ENCODE measurements at regions not wholly inside any gene's neighbourhood (a gene's known extent, or its start where the extent isn't known, plus 50 kb on each side); places are given as distances from the start of the nearest gene placed in this dataset.

- peaks cover 15% of the 10 kb centered on the region for H3K27me3 Mint-ChIP-seq (ENCODE audit: low read depth)
- intact Hi-C loops (cut with micrococcal nuclease): loop anchor here (10.0 kb wide), 1 partner anchor 189 kb away; the partner anchor contains the start of gene FGF18
- H3K4me3 Mint-ChIP-seq (ENCODE audit: low read depth): no peak overlapping the region
- DNase-seq (ENCODE audit: low spot score): no peak
- peaks cover 11% of the 10 kb centered on the region for H3K9me3 Mint-ChIP-seq
- no peaks in the 10 kb centered on the region for H3K36me3 Mint-ChIP-seq (ENCODE audit: low read depth)
- no peak overlapping the region for H3K27ac Mint-ChIP-seq
- peaks cover 5% of the 10 kb centered on the region for H3K4me1 Mint-ChIP-seq (ENCODE audit: low read depth)
These were observed 181.4 kb upstream of the SMIM23 start for GRCh38 chr5:171604195-171604594.

- Mint-ChIP-seq H3K36me3 (ENCODE audit: low read depth) (no peaks in the 10 kb centered on the region), H3K27me3 (ENCODE audit: low read depth) (peaks cover 11% of the 10 kb centered on the region), H3K9me3 (peaks cover 11% of the 10 kb centered on the region), H3K4me1 (ENCODE audit: low read depth) (no peaks in the 10 kb centered on the region), H3K27ac (no peak overlapping the region), H3K4me3 (ENCODE audit: low read depth) (no peak overlapping the region)
- no peak for DNase-seq (ENCODE audit: low spot score)
- intact Hi-C loops (cut with micrococcal nuclease): loop anchor here (10.0 kb wide), 1 partner anchor 192 kb away; the partner anchor contains the start of gene FGF18
These were observed 179.1 kb upstream of the SMIM23 start for GRCh38 chr5:171606414-171607024.

DNA sequence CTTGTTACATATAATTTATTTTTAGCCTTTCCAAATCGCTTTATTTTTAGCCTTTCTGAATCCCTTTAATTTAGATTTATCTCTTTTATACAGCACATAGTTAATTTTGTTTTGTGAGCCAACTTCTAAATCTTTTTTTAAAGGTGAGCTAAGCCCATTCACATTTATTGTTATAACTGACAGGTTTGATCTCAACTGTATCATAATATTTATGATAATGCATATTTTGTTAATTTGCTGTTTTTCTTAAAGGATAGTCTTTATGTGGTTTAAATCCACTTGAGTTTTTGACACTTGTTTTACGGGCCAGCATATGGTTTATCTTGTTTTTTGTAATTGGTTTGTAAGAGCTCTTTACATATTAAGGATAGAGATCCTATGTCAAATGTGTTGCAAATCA, 177.8 kb upstream of the SMIM23 start:
- no peak for DNase-seq (ENCODE audit: low spot score)
- H3K27ac Mint-ChIP-seq: no peak overlapping the region
- peaks cover 11% of the 10 kb centered on the region for H3K9me3 Mint-ChIP-seq
- H3K36me3 Mint-ChIP-seq (ENCODE audit: low read depth): no peaks in the 10 kb centered on the region
- intact Hi-C loops (cut with micrococcal nuclease): loop anchor here (10.0 kb wide), 1 partner anchor 193 kb away; the partner anchor contains the start of gene FGF18
- no peak overlapping the region for H3K4me3 Mint-ChIP-seq (ENCODE audit: low read depth)
- peaks cover 11% of the 10 kb centered on the region for H3K27me3 Mint-ChIP-seq (ENCODE audit: low read depth)
- no peaks in the 10 kb centered on the region for H3K4me1 Mint-ChIP-seq (ENCODE audit: low read depth)

- no peak overlapping the region for H3K27ac Mint-ChIP-seq
- no peaks in the 10 kb centered on the region for H3K36me3 Mint-ChIP-seq (ENCODE audit: low read depth)
- intact Hi-C loops (cut with micrococcal nuclease): loop anchor here (10.0 kb wide), 1 partner anchor 195 kb away; the partner anchor contains the start of gene FGF18
- H3K4me1 Mint-ChIP-seq (ENCODE audit: low read depth): no peaks in the 10 kb centered on the region
- no peak overlapping the region for H3K4me3 Mint-ChIP-seq (ENCODE audit: low read depth)
- DNase-seq (ENCODE audit: low spot score): no peak
- H3K27me3 Mint-ChIP-seq (ENCODE audit: low read depth): peaks cover 5% of the 10 kb centered on the region
- H3K9me3 Mint-ChIP-seq: peaks cover 11% of the 10 kb centered on the region
These were observed 175.7 kb upstream of the SMIM23 start for GRCh38 chr5:171609806-171610452.

GRCh38 chr5:171610686-171611085, 174.9 kb upstream of the SMIM23 start:
- DNase-seq (ENCODE audit: low spot score): no peak
- Mint-ChIP-seq H3K4me1 (ENCODE audit: low read depth) (no peaks in the 10 kb centered on the region), H3K4me3 (ENCODE audit: low read depth) (no peak overlapping the region), H3K9me3 (peaks cover 11% of the 10 kb centered on the region), H3K27ac (no peak overlapping the region), H3K27me3 (ENCODE audit: low read depth) (peaks cover 5% of the 10 kb centered on the region), H3K36me3 (ENCODE audit: low read depth) (no peaks in the 10 kb centered on the region)
- intact Hi-C loops (cut with micrococcal nuclease): no loop called here

DNA sequence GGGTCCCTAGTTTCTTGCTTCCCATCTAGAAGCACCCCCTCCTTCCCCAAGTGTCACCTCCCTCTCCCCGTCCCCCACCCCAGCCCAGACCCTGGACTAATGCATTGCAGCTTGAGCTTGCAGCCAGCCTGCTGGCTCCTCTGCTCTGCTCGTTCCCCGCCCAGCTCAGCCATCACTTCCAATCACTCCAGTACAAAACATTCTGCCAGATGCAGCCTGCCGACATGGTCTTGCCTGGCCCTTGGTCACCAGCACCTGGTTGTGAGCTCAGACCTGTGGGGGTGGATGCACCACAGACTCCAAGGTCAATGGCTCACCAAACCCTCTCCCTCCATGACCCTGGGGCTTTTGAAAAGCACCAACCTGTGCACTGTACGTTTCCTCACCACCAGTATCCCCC, 172.9 kb upstream of the SMIM23 start:
- H3K27ac Mint-ChIP-seq: no peak overlapping the region
- H3K9me3 Mint-ChIP-seq: no peaks in the 10 kb centered on the region
- H3K36me3 Mint-ChIP-seq (ENCODE audit: low read depth): no peaks in the 10 kb centered on the region
- peaks cover 2% of the 10 kb centered on the region for H3K27me3 Mint-ChIP-seq (ENCODE audit: low read depth)
- intact Hi-C loops (cut with micrococcal nuclease): no loop called here
- no peak for DNase-seq (ENCODE audit: low spot score)
- no peak overlapping the region for H3K4me3 Mint-ChIP-seq (ENCODE audit: low read depth)
- H3K4me1 Mint-ChIP-seq (ENCODE audit: low read depth): no peaks in the 10 kb centered on the region

GRCh38 chr5:171614511-171614910, 171.1 kb upstream of the SMIM23 start:
- H3K36me3 Mint-ChIP-seq (ENCODE audit: low read depth): no peaks in the 10 kb centered on the region
- no peaks in the 10 kb centered on the region for H3K9me3 Mint-ChIP-seq
- H3K27ac Mint-ChIP-seq: no peak overlapping the region
- intact Hi-C loops (cut with micrococcal nuclease): no loop called here
- DNase-seq (ENCODE audit: low spot score): no peak
- no peaks in the 10 kb centered on the region for H3K27me3 Mint-ChIP-seq (ENCODE audit: low read depth)
- no peak overlapping the region for H3K4me3 Mint-ChIP-seq (ENCODE audit: low read depth)
- no peaks in the 10 kb centered on the region for H3K4me1 Mint-ChIP-seq (ENCODE audit: low read depth)

DNA sequence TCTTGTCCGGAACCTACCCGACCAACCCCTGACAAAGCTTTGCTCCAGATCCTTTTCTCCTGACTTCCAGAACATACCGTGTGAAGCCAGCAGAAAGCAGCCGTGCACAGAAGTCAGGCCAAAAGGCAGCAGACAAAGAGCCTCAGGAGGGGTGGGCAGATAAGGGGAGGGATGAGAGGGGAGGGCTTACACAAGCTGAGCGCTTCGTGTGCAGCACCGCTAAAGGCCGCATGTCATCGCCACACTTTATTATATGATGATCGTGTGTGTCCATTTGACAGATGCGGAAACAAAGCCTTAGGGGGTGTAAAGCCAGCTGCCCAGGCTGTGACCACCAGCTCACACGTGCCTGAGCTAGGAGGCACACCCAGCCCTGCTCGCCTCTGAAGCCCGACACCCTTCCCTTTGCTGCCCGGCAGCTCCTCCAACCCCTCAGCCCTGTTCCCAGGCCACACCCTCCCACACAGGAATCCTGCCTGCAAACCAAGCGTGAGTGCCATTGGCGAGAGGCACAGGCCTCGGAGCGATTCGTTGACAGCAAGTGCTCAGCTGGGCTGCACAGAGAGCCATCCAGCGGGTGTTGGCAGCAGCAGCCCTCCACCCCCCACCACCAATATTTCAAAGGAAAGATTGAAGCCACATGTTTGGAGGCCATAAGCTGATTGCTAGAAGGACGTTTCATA, 170.5 kb upstream of the SMIM23 start:
- Mint-ChIP-seq H3K9me3 (no peaks in the 10 kb centered on the region), H3K4me1 (ENCODE audit: low read depth) (no peaks in the 10 kb centered on the region), H3K4me3 (ENCODE audit: low read depth) (no peak overlapping the region), H3K36me3 (ENCODE audit: low read depth) (no peaks in the 10 kb centered on the region), H3K27ac (no peak overlapping the region), H3K27me3 (ENCODE audit: low read depth) (no peaks in the 10 kb centered on the region)
- DNase-seq (ENCODE audit: low spot score): no peak
- intact Hi-C loops (cut with micrococcal nuclease): no loop called here

GRCh38 chr5:171615705-171616640, 169.6 kb upstream of the SMIM23 start:
- H3K4me1 Mint-ChIP-seq (ENCODE audit: low read depth): no peaks in the 10 kb centered on the region
- H3K27me3 Mint-ChIP-seq (ENCODE audit: low read depth): no peaks in the 10 kb centered on the region
- H3K9me3 Mint-ChIP-seq: no peaks in the 10 kb centered on the region
- no peak for DNase-seq (ENCODE audit: low spot score)
- intact Hi-C loops (cut with micrococcal nuclease): no loop called here
- no peak overlapping the region for H3K4me3 Mint-ChIP-seq (ENCODE audit: low read depth)
- H3K36me3 Mint-ChIP-seq (ENCODE audit: low read depth): no peaks in the 10 kb centered on the region
- H3K27ac Mint-ChIP-seq: no peak overlapping the region

- Mint-ChIP-seq H3K27ac (no peak overlapping the region), H3K4me1 (ENCODE audit: low read depth) (no peaks in the 10 kb centered on the region), H3K27me3 (ENCODE audit: low read depth) (no peaks in the 10 kb centered on the region), H3K36me3 (ENCODE audit: low read depth) (no peaks in the 10 kb centered on the region), H3K4me3 (ENCODE audit: low read depth) (no peak overlapping the region), H3K9me3 (no peaks in the 10 kb centered on the region)
- DNase-seq (ENCODE audit: low spot score): no peak
- intact Hi-C loops (cut with micrococcal nuclease): no loop called here
These were observed 168.4 kb upstream of the SMIM23 start for GRCh38 chr5:171617266-171617665.

DNA sequence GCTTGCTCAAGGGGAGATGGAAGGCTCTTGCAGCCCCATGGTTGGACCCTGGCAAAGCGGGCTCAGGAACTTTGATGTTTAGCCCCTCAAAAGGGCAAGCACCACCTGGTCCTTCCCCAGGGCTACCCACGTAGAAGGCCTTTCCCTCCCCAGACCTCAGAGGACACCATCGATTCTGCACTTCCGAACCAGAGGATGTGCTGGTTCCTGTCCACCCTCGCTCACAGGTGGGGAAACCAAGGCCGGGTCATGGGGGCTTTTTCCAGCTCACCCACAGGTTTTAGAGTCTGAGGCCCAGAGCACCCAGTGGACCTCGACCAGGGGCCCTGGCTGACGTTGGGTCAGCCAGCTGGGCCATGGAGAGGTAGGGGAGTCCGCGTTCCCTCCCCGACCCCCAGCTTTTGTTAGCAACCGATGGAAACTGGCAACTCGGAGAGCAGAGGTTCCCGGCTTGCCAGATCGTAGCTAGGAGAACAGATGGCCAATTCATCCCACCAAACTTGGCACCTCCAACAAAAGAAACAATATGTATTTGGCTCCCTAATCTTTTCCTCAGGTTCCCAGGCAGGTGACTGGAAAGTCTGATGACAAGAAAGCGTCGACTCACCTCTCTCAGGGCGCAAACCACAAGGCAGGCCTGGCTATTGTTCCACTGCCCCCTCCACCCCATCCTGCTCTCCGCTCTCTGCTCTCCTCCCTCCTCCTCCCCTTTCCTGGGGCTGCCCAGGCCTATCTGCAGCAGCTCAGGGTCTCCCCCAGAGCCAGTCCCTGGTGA, 167.6 kb upstream of the SMIM23 start:
- H3K27me3 Mint-ChIP-seq (ENCODE audit: low read depth): no peaks in the 10 kb centered on the region
- H3K36me3 Mint-ChIP-seq (ENCODE audit: low read depth): no peaks in the 10 kb centered on the region
- H3K4me1 Mint-ChIP-seq (ENCODE audit: low read depth): no peaks in the 10 kb centered on the region

DNA sequence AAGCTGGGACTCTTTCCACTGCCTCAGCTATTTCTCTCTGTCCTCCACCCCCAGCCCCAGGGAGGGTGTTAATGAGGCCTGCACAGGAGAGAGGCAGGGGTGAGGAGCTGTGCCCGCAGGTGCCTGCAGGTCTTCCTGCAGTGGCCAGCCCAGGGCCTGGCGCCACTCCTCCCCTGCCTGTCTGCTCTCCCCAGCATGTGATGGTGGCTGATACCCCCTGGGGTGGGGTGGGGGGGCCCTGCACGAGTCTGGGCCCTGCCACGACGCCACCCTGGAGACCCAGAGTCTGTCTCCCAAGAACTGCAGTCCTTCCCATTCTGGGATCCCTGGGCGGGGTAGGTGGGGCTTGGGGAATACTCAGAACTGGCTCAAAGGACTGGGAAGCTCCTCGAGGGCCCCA, 166.4 kb upstream of the SMIM23 start:
- H3K4me3 Mint-ChIP-seq (ENCODE audit: low read depth): no peak overlapping the region
- H3K27me3 Mint-ChIP-seq (ENCODE audit: low read depth): no peaks in the 10 kb centered on the region
- H3K27ac Mint-ChIP-seq: no peak overlapping the region
- no peak for DNase-seq (ENCODE audit: low spot score)
- intact Hi-C loops (cut with micrococcal nuclease): no loop called here
- H3K4me1 Mint-ChIP-seq (ENCODE audit: low read depth): no peaks in the 10 kb centered on the region
- no peaks in the 10 kb centered on the region for H3K36me3 Mint-ChIP-seq (ENCODE audit: low read depth)
- no peaks in the 10 kb centered on the region for H3K9me3 Mint-ChIP-seq

More for the DNA sequence above, 167.6 kb upstream of the SMIM23 start:
- DNase-seq (ENCODE audit: low spot score): no peak
- Mint-ChIP-seq H3K4me3 (ENCODE audit: low read depth) (no peak overlapping the region), H3K9me3 (no peaks in the 10 kb centered on the region), H3K27ac (no peak overlapping the region)
- intact Hi-C loops (cut with micrococcal nuclease): no loop called here

All from activated T-helper 2 cell treated with anti-CD3 and anti-CD28 coated beads, Interferon-gamma antibody, Interleukin-2, Interleukin-4, amounts not matched to agents 10 μg/mL and 5 μg/mL and 100 μg/mL, durations not matched to agents 14 hours and 24 hours and 36 hours (primary cell).